Globus pallidus (tissue), 1 donor: ENCODE measurements at regions not wholly inside any gene's neighbourhood (a gene's known extent, or its start where the extent isn't known, plus 50 kb on each side); places are given as distances from the start of the nearest gene placed in this dataset.
"Not testable (repeated sequence)": the region's sequence is repeated elsewhere in the genome, so short reads cannot be mapped to it uniquely, and the experiment has no call there.

Experiments
- DNase-seq: peaks from one replicate; pipeline ENCODE4 v3.0.0-alpha.2; 2015; ENCODE audit warnings: low spot score

- no peak for DNase-seq
Observed at GRCh38 chr21:33972539-33972938, 56.9 kb upstream of the ATP5PO start.

- no peak for DNase-seq
Observed at GRCh38 chr21:33971492-33972013, 55.9 kb upstream of the ATP5PO start.

GRCh38 chr21:33969581-33969980 is 54.0 kb upstream of the ATP5PO start:
- no peak for DNase-seq

- DNase-seq, result no peak
Observed at GRCh38 chr21:33968995-33969348, 53.4 kb upstream of the ATP5PO start.

GRCh38 chr21:33968080-33968994 is 52.7 kb upstream of the ATP5PO start:
- no peak for DNase-seq

- DNase-seq, result no peak
Observed at GRCh38 chr21:33967086-33967571, 51.5 kb upstream of the ATP5PO start.

- DNase-seq, result no peak
Observed at GRCh38 chr21:33966324-33966949, 50.8 kb upstream of the ATP5PO start.

GRCh38 chr21:33965662-33966061 is 50.1 kb upstream of the ATP5PO start:
- not testable (repeated sequence) for DNase-seq
